ENCODE measurements at regions not wholly inside any gene's neighbourhood (a gene's known extent, or its start where the extent isn't known, plus 50 kb on each side); places are given as distances from the start of the nearest gene placed in this dataset.

- no peak overlapping the region for H3K4me3 ChIP-seq (ENCODE audit: low read depth, low read length)
- no peak for DNase-seq (ENCODE audit: low read depth, low spot score)
- no peak for TF ChIP-seq CTCF (IDR thresholded peaks at IDR 0.05; ENCODE audit: insufficient read depth, low read length, missing control alignments)
- ChIA-PET POLR2A (no interaction called here), CTCF (no interaction called here)
Observed at GRCh38 chr6:112574190-112574589, 227.1 kb downstream of the RFPL4B start.

- no peak for TF ChIP-seq CTCF (IDR thresholded peaks at IDR 0.05; ENCODE audit: insufficient read depth, low read length, missing control alignments)
- DNase-seq (ENCODE audit: low read depth, low spot score) = no peak
- ChIA-PET POLR2A (no interaction called here), CTCF (no interaction called here)
- H3K4me3 ChIP-seq (ENCODE audit: low read depth, low read length) = no peak overlapping the region
Observed at GRCh38 chr6:112575309-112575834, 228.2 kb downstream of the RFPL4B start.

DNA sequence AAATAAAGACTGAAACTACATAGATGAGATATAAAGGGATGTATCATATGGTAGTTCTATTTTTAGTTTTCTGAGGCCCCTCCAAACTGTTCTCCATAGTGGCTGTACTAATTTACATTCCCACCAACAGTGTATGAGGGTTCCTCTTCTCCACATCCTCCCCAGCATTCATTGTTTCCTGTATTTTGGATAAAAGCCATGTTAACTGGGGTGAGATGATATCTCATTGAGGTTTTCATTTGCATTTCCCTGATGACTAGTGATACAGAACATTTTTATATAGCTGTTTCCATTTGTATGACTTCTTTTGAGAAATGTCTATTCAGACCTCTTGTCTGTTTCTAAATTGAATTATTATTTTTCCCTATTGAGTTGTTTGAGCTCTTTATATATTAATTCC lies 229.3 kb downstream of the RFPL4B start:
- no peak for TF ChIP-seq CTCF (IDR thresholded peaks at IDR 0.05; ENCODE audit: insufficient read depth, low read length, missing control alignments)
- POLR2A ChIA-PET = no interaction called here
- no peak overlapping the region for H3K4me3 ChIP-seq (ENCODE audit: low read depth, low read length)
- DNase-seq (ENCODE audit: low read depth, low spot score) = no peak
- CTCF ChIA-PET = interaction anchor here (1.0 kb wide), 1 partner anchor 14 kb away, joined by 4 read pairs; no protein-coding TSS in a partner anchor

GRCh38 chr6:112579601-112580000 lies 232.5 kb downstream of the RFPL4B start:
- ChIA-PET POLR2A (no interaction called here), CTCF (no interaction called here)
- H3K4me3 ChIP-seq (ENCODE audit: low read depth, low read length) = no peak overlapping the region
- no peak for DNase-seq (ENCODE audit: low read depth, low spot score)
- no peak for TF ChIP-seq CTCF (IDR thresholded peaks at IDR 0.05; ENCODE audit: insufficient read depth, low read length, missing control alignments)

DNA sequence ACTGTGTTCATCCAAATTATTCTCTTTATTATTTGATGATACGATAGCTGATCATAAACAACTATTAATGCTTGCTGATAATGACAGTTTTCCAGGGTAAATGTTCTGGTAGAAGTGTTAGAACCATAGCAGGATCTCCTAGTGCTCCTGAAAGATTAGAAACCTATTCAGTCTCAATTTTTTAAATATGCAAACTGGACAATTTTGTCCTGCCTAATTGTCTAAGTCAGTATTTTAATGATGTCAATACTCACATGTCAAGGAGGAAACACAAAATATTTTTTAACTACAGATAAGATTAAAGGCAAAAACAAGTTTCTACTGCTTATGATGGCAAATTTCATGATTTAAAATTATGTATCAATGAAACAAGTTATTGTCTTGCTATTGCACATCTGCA lies 233.9 kb downstream of the RFPL4B start:
- DNase-seq (ENCODE audit: low read depth, low spot score) = no peak
- POLR2A ChIA-PET = no interaction called here
- H3K4me3 ChIP-seq (ENCODE audit: low read depth, low read length) = no peak overlapping the region
- TF ChIP-seq CTCF (IDR thresholded peaks at IDR 0.05; ENCODE audit: insufficient read depth, low read length, missing control alignments) = no peak
- CTCF ChIA-PET = interaction anchor here (0.6 kb wide), 1 partner anchor 9 kb away, joined by 4 read pairs; no protein-coding TSS in a partner anchor

DNA sequence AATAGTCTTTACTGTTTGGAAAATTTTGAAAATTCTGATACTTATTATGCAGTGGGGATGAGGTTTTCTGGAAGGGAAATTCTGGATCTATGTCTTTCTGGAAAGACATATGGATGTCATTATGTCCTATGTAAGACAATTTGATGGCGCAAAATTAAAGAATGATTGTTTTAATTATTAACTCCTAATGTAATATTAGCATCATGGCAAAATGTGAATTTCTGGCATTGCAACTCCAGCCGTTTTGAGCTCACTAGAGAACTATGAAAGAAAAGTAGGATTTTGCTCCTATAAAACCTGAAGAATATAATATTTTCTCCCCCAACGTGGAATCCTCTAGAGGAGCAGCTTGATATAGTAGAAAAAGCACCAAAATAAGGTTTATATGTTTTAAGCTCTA lies 243.2 kb downstream of the RFPL4B start:
- no peak for DNase-seq (ENCODE audit: low read depth, low spot score)
- no peak for TF ChIP-seq CTCF (IDR thresholded peaks at IDR 0.05; ENCODE audit: insufficient read depth, low read length, missing control alignments)
- POLR2A ChIA-PET = interaction anchor here (0.7 kb wide), 1 partner anchor 352 kb away, joined by 3 read pairs; no protein-coding TSS in a partner anchor
- no peak overlapping the region for H3K4me3 ChIP-seq (ENCODE audit: low read depth, low read length)
- CTCF ChIA-PET = no interaction called here
